NCI-H2171 treated with DMSO at 0.1 percent for 48 hours (cell line): ENCODE measurements at regions not wholly inside any gene's neighbourhood (a gene's known extent, or its start where the extent isn't known, plus 50 kb on each side); places are given as distances from the start of the nearest gene placed in this dataset.

ENCODE experiments used
- DNase-seq: peaks from one replicate; lab custom pipeline; 2025; lab: John Stamatoyannopoulos, UW

- DNase-seq: no peak
These were observed 139.5 kb upstream of the PRDM9 start for GRCh38 chr5:23367874-23368273.

DNA sequence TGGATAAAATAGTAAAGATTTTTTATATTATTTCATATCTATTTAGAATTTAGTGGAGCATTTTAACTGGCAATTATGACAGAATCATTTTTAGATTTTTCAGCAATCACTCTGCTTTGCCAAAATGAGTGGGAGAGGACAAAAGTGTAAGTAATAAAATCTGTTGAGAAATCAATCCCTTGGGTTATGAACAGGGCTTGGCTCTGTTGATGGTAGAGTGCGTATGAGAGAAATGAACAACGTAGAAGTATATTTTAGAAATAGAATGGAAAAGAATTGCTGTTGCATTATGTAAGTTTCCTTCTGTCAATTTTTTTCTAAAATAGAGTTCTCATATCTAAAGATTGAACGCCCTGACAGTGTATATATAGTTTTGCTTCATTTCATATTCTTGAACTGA is 154.1 kb upstream of the PRDM9 start:
- no peak for DNase-seq

GRCh38 chr5:23352446-23352845 is 155.0 kb upstream of the PRDM9 start:
- DNase-seq: no peak

DNA sequence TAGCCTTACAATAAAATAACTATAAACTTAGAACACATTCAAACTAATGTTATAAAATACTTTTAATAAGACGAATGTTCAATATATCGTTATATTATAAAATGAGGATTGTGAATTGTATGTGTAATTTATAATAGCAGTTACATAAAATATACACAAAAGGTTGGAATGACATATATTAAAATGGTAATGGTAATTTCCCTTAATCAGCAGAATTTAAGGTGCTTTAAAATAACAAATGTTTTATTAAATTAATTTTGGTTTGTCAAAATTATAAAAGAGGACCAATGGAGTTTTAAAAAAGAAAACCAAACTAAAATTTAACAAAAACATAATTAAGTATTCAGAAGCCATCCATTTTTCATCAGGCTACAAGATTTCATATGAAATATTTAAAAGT is 164.3 kb upstream of the PRDM9 start:
- DNase-seq: no peak

DNA sequence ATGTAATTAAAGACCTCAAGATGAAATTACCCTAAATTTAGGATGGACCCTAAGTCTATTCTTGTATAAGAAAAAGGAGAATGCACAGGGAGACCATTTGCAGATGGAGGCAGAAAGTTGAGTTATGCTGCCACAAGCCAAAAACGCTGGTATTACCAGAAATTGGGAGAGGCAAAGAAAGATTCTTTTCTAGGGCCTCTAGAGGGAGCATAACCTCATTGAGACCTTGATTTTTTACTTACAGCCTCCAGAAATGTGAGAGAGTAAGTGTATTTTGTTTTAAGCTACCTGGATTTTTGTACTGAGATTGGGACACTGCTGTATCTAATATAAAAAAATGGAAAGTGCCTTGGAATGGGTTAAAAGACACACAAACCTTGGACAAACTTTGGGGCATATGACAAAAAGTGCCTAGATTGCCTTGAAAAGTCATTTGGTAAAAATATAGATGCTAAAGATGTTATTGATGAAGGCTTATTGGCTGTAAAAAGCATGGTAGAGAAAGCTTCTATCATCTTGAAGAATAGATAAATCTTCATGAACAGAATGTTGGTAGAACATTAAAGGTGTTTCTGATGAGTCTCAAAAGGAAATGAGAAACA is 174.7 kb upstream of the PRDM9 start:
- DNase-seq: peak; percentile 58

DNA sequence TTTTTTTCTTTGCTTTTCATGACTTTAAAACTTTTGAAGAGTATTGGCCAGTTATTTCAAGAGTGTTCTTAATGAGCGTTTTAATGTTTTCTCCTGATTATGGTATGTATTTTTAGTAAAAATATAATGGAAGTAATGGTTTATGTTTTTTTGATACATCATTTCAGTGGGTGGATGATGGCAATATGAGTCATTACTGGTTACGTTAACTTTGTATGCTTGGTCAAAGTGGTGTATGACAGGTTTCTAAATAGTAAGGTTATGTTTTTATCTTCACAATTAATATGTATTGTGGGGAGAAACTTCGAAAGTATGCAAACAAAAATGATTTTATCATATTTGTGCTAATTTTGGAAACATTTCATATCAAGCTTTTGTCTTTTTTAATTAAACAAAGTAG is 176.7 kb upstream of the PRDM9 start:
- no peak for DNase-seq

- no peak for DNase-seq
These were observed 187.5 kb upstream of the PRDM9 start for GRCh38 chr5:23319901-23320300.

DNA sequence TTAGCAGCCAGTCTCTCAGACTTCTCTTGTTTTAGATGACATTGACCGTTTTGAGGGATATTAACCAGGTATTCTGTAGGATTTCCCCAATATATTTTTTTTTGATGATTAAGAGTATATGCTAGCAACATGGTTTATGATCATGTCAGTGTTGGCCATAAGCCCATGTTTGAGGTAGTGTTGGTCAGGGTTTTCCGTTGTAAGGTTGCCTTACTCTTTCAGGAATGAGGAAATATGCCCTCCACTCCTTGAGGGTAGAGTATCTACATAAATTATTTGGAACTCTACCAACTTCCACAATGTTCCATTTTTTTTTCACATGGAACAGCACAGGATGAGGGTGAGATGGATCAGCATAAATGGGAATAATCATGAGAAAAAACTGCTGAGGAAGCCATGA is 188.4 kb upstream of the PRDM9 start:
- DNase-seq: no peak

- no peak for DNase-seq
These were observed 189.2 kb upstream of the PRDM9 start for GRCh38 chr5:23318166-23318565.

GRCh38 chr5:23316060-23316591 is 191.3 kb upstream of the PRDM9 start:
- no peak for DNase-seq

DNA sequence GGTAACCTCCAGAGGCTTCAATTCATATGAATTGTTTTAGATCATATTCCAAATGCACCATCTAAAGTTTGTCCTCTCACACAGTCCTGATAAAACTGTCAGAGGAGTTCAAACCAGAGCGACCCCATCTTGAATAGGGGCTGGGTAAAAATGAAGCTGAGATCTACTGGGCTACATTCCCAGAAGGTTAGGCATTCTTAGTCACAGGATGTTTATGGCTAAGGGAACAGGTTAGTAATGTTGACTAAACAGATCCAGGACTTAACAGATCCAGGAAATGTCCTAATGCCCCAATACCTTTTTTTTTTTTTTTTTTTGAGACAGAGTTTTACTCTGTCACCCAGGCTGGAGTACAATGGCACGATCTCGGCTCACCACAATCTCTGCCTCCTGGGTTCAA is 192.6 kb upstream of the PRDM9 start:
- DNase-seq: no peak

DNA sequence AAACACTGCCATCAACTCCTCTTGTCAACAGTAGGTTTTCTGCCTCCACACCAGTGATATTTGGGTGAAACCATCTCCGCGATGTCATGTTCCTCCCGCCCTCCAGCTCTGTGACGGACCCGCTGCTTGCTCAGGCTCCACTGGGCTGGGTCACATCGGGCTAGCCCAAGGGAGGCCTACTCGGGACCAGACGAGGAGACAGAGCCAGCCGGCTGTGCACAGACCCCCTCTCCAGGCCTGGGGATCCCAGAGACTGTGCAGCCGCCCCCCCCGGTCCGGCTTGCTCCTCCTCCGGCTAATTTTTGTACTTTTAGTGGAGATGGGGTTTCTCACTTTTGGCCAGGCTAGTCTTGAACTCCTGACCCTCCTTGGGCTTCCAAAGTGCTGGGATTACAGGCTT is 202.4 kb upstream of the PRDM9 start:
- no peak for DNase-seq

DNA sequence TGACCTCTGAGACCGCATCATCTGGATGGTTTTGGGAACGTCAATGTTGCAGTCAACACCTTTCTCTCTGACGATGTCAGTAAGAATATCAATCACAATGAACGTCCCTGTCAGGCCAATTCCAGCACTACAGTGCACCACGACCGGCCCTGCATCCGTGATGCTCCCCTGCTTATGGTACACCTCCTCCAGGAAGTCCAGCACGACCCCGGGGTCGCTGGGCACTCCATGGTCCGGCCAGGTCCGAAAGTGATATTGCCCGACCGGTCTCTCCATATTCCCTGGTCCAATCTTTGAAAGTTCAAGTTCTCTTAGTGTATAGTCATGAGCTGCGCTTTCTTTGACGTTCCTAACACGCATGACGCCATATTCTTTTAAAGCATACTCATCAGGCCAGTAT is 203.6 kb upstream of the PRDM9 start:
- no peak for DNase-seq

- no peak for DNase-seq
These were observed 204.0 kb upstream of the PRDM9 start for GRCh38 chr5:23303435-23303834.

GRCh38 chr5:23302438-23302837 is 205.0 kb upstream of the PRDM9 start:
- DNase-seq: no peak

DNA sequence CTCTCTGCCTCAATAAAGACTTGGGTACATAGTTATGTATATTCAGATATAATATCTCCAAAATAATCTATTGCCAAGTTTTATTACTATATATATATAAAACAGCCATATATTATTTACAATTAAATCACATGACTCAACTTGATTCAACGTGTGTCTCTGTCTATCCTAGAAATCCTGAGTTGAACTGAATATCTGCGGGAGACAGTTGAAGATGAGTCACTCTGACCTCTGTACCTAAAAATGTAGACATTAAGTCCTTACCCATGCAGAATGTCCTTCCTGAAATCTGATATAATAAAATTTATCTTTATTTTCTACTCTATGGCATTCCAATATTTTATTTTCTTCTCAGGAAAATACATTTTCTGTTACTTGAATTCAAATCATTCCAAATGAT is 218.2 kb upstream of the PRDM9 start:
- no peak for DNase-seq

GRCh38 chr5:23284656-23285055 is 222.8 kb upstream of the PRDM9 start:
- no peak for DNase-seq

- peak; percentile 95 for DNase-seq
These were observed 233.2 kb upstream of the PRDM9 start for GRCh38 chr5:23274171-23274570.

GRCh38 chr5:23269981-23270380 is 237.4 kb upstream of the PRDM9 start:
- DNase-seq: no peak

- peak; percentile 82 for DNase-seq
These were observed 239.3 kb upstream of the PRDM9 start for GRCh38 chr5:23268136-23268535.

DNA sequence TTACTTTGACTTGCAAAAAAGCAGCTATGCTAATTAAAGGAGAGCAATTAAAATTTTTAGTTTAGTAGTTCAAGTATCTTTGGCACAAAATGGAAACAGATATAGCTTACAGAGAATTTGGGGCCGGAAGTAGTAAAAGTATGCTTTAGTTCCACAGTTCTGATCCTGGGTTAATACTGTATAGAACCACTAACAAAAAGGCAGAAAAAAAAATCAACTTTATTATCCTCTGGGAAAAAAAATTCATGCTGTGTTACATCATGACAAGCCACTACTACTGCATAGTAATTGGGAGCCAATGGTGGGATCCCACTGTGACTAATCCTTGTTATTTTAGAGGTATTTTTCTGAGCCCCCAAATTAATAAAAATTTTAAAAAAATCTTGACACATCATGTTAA is 246.8 kb upstream of the PRDM9 start:
- DNase-seq: no peak

DNA sequence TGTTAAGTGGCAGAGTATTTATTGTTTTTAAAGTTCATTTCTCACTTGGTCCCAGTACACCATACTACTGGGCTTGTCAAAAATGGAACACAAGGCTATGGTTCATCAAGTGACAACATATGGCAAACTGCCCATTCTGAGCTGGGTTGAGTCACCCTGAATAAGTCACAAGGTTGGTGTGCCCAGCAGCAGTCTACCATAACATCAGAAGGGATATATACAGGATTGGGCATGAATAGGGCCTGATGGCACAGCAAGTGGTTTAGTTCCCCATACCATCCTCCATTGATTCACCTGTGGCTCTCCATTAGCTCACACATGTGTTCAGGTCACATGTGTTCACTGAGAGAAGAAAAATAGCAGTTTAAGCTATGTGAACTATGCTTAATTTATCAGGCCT is 249.8 kb upstream of the PRDM9 start:
- DNase-seq: peak; percentile 9

- no peak for DNase-seq
These were observed 253.7 kb upstream of the PRDM9 start for GRCh38 chr5:23253621-23254198.

DNA sequence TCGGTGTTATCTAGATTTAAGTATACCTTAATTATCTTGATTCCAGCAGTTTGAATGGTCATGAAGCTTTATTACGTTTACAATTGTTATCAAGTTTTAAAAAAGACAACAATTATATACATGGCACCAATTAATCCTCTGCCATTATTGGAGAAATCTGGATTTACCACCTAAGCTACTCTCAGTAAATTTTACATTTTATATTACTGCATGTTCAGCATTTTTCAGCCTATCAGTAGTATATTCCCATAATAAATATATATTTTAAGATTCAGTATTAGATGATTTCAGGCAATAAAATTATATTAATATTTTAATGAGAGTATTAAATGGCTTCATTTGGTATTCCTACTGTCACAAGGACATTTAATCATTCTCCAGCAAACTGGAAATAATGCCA is 264.5 kb upstream of the PRDM9 start:
- no peak for DNase-seq
